HepG2 (cell line): ENCODE measurements at regions not wholly inside any gene's neighbourhood (a gene's known extent, or its start where the extent isn't known, plus 50 kb on each side); places are given as distances from the start of the nearest gene placed in this dataset.

Experiments
- CTCF ChIP-seq: sonication (generic); formaldehyde crosslinking; IDR thresholded peaks from 2 replicates; pipeline ENCODE4 v1.5.0; 2020; ENCODE audit warnings: mild to moderate bottlenecking, missing genetic modification reagents, moderate library complexity
- EZH2 ChIP-seq: conservative IDR thresholded peaks from 2 replicates; pipeline ENCODE4 v1.6.1; 2012; ENCODE audit warnings: mild to moderate bottlenecking, low read depth, low read length, moderate library complexity
- FOXO4 ChIP-seq: sonication (generic); formaldehyde crosslinking; conservative IDR thresholded peaks from 2 replicates; pipeline ENCODE4 v1.8.1; 2023; ENCODE audit warnings: missing genetic modification reagents
- MYPOP ChIP-seq: sonication (generic); formaldehyde crosslinking; IDR thresholded peaks from 2 replicates; pipeline ENCODE4 v1.8.1; 2023; ENCODE audit warnings: mild to moderate bottlenecking, moderate library complexity, missing genetic modification reagents
- NR2C2 ChIP-seq: sonication (generic); formaldehyde crosslinking; IDR thresholded peaks from 2 replicates; pipeline ENCODE4 v1.4.0; 2020; ENCODE audit warnings: missing genetic modification reagents, mild to moderate bottlenecking, moderate library complexity, borderline replicate concordance
- SIN3A ChIP-seq: IDR thresholded peaks from 2 replicates; pipeline ENCODE4 v1.6.1; 2011; ENCODE audit warnings: low read depth, mild to moderate bottlenecking, control low read depth, low read length, borderline replicate concordance
- ZBTB39 ChIP-seq: sonication (generic); formaldehyde crosslinking; IDR thresholded peaks from 2 replicates; pipeline ENCODE4 v1.5.0; 2020; ENCODE audit warnings: missing genetic modification reagents
- ZBTB4 ChIP-seq: sonication (generic); formaldehyde crosslinking; IDR thresholded peaks from 2 replicates; pipeline ENCODE4 v1.4.0; 2020; ENCODE audit warnings: missing genetic modification reagents, mild to moderate bottlenecking, borderline replicate concordance
- ZNF414 ChIP-seq: sonication (generic); formaldehyde crosslinking; IDR thresholded peaks from 2 replicates; pipeline ENCODE4 v1.5.0; 2020; ENCODE audit warnings: missing genetic modification reagents

GRCh38 chr20:60219231-60219630, 261.0 kb downstream of the CDH26 start:
- no peak for TF ChIP-seq ZBTB39 (CRISPR knock-in tag)
- TF ChIP-seq ZNF414 (CRISPR knock-in tag) = no peak
- no peak for TF ChIP-seq MYPOP (CRISPR knock-in tag)
- TF ChIP-seq EZH2 = no peak
- TF ChIP-seq ZBTB4 (CRISPR knock-in tag) = no peak
- TF ChIP-seq NR2C2 (CRISPR knock-in tag) = no peak
- TF ChIP-seq SIN3A = no peak
- TF ChIP-seq FOXO4 (CRISPR knock-in tag) = no peak
- no peak for TF ChIP-seq CTCF (CRISPR knock-in tag)
